Head of caudate nucleus (tissue), 42 donors: ENCODE measurements at regions not wholly inside any gene's neighbourhood (a gene's known extent, or its start where the extent isn't known, plus 50 kb on each side); places are given as distances from the start of the nearest gene placed in this dataset.
"Not testable (repeated sequence)": the region's sequence is repeated elsewhere in the genome, so short reads cannot be mapped to it uniquely, and the experiment has no call there.

ENCODE experiments used
- DNase-seq, 42 donors: peaks; one replicate each; pipeline versions ENCODE4 v3.0.0 to v3.0.0-alpha.2; 2020 to 2021; ENCODE audit warnings: mixed read lengths in 7 of 42
- intact Hi-C: fragments of 100-400 bp; cut with DNase I; formaldehyde crosslinking; loops from one replicate; pipeline ENCODE4 v1.15.0; 2022

DNA sequence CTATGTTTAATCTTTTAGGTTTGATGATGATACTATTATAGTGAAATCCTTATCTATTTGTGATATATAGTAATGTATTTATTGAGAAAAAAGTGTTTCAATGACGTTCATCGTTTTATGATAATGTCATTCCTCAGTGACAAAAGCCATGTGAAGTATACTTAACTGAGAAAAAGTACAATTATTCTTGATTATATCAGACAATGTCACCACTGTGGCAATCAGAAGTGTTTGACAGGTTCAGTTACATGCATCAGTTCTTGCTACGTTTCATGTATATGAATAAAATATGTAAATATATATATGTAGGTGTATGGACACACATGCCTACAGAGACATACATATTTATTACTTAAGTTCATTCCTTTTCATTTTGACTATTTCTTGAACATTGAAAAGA, 341.5 kb upstream of the CDH10 start:
- no peak for DNase-seq
- intact Hi-C loops: no loop called here

DNA sequence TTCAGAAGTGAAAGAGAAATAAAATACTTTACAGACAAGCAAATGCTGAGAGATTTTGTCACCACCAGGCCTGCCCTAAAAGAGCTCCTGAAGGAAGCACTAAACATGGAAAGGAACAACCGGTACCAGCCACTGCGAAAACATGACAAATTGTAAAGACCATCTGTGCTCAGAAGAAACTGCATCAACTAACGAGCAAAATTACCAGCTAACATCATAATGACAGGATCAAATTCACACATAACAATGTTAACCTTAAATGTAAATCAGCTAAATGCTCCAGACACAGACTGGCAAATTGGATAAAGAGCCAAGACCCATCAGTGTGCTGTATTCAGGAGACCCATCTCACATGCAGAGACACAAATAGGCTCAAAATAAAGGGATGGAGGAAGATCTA, 333.8 kb upstream of the CDH10 start:
- DNase-seq, intact Hi-C loops: not testable (repeated sequence)

DNA sequence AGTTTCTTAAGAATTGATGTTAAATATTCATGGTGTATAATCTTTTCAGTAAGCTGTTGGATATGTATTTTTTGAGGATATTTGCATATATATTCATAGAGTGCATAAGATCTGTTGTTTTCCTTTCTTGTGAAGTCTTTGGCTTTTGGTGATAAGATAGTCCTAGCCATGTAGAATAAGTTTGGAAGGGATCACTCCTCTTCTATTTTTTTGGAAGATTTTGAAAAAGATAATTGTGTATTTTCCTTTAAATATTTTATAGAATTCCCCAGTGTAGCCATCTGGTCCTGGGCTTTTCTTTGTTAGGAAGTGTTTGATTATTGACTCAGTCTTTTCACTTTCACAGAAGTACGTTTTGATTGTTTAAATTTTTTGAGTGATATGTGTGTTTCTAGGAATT, 318.8 kb upstream of the CDH10 start:
- intact Hi-C loops: no loop called here
- no peak for DNase-seq

DNA sequence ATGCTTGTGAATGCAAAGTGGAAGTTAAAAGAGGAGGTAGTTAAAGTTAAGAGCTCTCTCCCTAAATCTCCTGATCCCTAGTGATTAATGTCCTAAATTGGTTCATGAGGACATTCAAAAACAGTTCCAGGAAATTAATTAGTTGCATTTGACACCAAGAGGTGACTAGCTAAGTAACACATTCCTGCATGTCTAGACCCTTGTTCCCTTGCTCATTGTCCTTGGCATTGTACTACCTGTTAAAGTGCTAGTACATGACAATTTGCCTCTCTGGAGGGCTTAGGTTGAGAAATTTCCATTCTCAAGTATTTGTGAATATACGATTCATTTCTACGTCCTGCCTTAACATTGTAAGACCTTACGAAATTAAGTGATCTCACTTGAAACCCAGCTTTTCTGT, 278.6 kb upstream of the CDH10 start:
- intact Hi-C loops: no loop called here
- no peak for DNase-seq

DNA sequence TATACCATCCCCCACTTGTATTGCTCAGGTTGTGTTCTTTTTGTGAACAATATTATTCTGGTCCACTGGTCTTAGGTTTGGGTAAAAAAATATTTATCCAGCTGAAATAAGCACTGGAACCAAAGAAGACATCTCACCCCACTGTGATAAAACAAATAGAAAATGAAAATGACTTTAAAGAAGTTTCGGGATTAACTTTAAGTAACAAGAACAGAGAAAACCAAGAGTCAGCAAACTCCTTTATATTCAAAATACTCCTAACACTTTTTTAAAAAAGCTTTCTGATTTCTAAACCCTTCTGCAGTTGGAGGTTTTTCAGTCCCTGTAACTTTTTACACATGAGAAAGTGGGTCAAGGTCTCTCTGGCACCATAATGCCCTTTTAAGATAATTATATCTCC, 273.9 kb upstream of the CDH10 start:
- DNase-seq: no peak
- intact Hi-C loops: no loop called here

DNA sequence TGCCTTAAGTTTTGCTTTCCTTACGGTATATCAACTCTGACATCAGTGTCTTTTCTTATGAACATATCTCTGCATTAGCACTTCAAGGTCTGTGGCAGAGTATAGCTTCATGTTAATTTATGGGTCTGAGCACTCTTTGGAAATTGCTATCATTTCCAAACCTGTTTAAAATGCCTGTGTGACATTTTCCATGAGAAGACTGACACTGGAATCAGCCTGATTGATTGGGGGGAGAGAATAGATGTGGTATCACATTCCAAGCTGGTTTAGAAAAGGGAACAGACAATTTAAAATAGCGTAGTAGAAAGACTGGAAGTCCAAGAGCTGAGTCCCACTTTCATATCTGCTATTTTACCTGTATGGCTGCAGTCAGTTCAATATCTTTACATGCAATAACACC, 272.1 kb upstream of the CDH10 start:
- DNase-seq: no peak
- intact Hi-C loops: no loop called here

DNA sequence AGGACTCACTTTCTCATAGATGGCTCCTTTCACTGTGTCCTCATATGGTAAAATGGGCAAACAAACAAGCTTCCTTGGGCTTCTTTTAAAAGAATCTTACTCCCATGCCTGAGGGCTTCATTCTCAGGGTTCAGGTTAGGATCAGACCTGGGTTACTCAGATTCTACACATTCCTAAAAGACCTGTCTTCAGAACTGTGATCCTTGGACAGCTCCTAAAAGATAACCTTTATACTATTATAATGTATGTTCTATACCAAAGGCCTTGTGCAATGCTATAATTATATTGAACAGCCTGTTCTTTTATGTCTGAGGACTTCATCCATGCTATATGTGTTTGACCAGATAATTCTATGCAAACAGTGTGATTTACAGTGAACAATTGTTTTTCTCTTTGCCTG, 264.4 kb upstream of the CDH10 start:
- DNase-seq: no peak
- intact Hi-C loops: no loop called here

DNA sequence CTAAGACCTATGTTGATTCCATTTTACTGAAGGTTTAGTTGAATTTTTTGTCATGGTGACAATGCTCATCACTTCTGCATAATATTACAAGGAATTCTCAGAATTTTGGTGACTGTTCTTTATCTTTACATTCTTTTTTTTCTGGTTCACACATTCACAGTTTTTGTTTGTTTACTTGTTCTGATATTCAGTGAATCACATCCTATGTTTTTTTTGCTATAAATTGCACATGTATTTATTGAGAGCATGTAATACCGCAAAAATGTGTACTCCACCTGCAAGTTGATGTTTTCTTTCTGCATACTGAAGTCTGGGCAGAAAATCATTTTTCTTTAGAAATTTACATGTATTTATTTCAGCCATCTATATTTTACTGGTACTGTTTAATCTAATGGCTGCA, 261.9 kb upstream of the CDH10 start:
- no peak for DNase-seq
- intact Hi-C loops: no loop called here

DNA sequence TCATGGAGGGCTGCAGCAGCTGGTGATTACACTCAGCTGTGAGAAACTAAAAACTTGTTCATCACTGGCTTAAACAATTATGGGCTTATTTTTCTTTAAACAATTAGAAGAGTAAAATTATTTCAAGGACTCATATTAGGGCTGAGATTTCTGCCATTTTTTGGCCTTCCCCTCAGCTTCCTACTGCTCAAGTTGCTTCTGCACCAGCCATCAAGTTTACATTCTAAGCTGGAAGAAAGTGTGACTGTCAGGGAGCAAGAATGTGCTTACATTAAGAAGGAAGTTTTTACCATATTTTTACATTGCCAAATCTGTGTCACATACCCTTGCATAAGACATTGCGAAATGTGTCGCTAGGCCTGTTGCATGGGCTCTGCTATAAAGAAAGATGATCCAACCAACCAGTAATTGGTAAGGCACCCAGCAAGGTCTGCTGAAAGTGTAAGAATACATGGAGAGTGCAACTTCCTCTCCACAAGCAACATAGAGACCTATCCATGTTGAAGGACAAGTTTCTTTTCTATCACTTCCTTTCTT, 260.3 kb upstream of the CDH10 start:
- DNase-seq: no peak
- intact Hi-C loops: no loop called here

DNA sequence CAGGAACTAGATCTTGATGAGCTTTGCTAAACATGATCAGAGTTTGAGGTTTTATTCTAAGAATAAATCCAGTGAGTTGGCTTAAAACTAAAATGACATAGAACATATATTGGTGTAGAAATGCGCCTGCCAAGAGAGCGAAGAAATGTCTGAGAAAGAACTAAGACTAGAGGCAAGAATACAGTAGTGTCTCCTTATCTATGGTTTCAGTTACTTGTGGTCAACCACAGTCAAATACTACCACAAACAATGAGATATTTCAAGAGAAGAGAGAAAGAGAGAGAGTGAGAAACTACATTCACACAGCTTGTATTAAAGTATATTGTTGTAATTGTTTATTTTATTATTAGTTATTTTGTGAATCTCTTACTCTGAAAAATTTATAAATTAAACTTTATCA, 254.4 kb upstream of the CDH10 start:
- no peak for DNase-seq
- intact Hi-C loops: no loop called here

DNA sequence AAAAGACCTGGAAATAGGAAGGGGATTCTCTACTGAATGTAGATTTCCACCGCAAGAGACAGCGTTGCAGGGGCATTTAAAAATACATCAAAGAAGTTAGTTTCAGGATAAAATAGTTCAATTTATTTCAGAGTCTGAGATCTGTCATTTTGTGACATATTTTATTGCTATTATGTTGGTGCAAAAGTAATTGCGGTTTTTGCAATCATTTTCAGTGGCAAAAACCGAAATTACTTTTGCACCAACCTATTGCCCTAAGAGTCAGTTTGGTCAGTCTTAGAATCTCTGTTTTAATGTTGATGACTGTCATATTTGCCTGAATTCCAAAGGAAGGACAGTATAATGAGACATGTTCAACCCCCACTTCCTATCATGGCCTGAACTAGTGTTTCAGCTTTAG, 219.5 kb upstream of the CDH10 start:
- no peak for DNase-seq
- intact Hi-C loops: no loop called here

DNA sequence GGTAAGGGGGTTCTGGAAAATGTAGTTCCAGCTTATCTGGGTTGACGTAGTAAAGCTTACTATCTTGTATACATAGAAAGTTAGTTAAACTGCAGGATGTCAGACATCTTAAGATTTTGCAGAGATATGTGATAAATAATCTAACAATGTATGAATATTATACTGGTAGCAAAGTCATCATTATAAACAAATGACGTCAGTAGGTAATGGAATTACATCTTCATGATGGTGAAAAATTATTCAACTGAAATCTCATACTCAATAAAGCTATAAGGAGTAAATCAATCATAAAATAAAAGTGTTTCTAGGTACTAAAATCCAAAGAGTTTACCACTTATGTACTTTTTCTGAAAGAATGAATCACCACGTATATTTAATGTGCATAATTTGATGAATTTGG, 217.3 kb upstream of the CDH10 start:
- intact Hi-C loops: no loop called here
- DNase-seq: no peak

DNA sequence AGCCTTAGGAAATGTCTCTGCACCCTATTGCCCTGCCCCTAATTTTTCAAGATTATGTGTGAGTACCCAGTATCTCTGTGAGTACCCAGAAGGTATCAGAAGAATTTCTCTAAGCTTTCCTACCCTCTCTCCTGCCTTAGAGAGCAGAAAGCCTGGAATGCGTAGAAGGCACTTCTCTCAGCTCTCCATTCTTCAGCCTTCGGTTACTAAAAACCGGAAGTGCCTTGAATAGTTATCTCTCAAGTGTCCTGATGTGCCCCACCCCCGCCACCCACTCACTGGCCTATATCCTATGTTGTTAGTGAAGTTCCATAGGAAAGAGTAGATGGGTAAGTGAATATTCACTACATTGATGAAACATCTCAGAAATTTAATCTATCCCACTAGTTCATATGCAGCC, 210.7 kb upstream of the CDH10 start:
- DNase-seq: no peak
- intact Hi-C loops: no loop called here

DNA sequence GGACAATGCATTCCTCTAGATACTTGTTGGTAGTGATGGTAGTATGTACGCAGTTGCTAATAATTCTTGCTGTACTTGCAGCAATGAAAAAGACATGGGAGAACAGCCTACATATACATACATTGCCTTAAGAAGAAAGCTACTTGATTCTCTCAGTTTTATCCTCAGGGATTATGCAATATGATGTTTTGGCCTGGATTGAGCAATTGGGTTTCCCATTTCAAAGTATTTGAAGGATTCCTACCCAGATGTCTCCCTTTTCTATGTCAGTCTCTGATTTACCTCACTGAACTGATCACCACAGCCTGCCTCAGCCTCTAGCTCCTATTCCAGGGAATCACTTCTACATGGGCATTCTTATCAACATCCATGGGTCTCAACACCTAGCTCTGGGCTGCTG, 210.1 kb upstream of the CDH10 start:
- intact Hi-C loops: no loop called here
- DNase-seq: no peak

DNA sequence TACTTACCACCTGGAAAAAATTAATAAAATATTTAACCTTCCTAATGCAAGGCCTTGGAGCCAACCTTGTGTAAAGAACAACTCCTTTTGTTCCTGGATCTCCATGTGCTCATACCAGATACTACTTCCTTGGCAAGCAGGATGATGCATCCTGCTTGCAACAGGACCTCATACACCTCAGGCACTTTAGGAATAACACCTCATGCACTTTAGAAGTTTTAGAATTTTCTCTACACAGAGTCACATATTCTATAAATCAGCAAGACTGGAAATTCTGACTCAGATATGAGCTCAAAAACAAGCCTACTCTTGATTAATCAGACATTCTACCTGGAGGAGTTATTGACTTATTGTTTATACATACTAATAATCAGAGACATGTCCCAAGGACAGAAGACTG, 209.6 kb upstream of the CDH10 start:
- DNase-seq: no peak
- intact Hi-C loops: no loop called here

DNA sequence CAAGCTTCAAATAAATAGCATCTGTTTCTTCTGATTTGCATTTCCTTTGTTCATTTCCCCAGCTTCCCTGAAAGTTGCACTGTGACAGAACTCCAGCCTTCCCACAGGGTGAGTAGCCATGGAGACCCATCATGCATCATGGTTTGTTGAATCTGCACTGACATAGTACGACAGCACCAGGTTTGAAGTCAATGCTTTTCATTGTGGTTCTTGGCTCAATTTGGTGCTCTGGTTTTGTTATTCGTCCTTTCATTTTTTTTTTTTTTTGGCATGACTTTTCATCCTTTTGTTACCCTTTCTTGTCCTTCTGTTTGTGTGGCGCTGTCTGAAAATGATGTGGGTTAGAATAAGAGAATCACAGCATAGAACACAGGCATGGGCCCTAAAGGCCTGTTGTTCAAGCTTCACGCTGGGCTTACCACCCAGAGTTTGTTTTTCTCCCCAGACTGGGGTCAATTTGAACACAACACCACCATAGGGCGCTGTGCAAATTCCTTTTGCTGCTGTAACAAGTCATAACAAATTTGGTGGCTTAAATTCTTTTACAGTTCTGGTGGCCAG, 206.2 kb upstream of the CDH10 start:
- DNase-seq: no peak
- intact Hi-C loops: no loop called here

DNA sequence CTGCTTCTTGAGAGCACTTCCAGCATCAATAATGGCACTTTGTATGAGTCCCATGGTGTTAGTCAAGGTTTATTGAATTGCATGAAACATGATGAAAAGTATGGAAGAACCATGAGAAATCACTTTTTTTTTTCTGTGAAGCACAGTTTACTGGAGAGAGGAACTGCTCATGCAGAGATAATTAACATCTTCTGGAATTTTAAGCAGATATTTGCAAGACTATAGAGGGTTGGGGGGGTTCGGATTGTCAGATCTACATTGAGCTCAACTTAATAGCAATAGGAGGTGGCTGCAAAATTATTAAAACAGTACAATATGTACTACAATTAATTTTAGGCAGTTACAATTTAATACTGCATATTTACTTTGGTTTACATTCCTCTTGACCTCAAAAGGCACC, 204.4 kb upstream of the CDH10 start:
- intact Hi-C loops: no loop called here
- DNase-seq: no peak

DNA sequence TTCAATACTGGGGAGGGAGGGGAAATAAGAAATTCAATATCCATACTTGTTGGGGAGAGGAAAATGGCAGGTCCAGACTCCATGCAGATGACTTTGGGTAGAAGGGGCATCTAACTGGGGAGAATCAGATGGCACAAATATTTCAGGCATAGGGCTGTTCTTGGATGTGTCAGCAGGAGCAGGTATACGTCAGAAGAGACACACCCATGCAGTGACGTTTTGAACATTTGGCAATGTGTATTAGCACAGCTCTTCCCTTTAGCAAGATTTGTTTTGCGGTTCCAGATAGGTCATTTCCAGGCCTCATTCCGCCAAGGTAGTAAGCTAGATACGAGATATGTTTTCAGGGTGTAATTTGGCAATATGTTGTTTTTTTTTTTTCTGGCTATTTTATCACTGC, 187.2 kb upstream of the CDH10 start:
- no peak for DNase-seq
- intact Hi-C loops: no loop called here

DNA sequence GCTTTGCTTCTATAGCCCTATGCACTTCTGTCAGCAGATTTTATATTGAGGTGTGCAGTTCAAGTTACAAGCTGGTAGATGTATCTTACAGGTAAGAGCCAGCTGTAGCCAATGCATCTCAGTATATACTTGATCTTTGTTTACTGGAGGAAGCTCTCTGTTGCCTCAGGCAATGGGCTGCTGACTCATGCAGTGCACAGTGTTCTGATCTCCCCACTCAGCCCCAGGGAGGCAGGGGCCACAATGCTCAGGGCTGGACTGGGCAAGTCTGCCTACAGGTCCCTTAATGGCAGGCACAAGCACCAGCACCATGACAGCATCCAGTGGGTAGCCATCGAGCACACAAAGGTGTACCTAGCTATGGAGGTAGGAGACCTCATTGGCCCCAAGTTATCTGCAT, 178.8 kb upstream of the CDH10 start:
- intact Hi-C loops: no loop called here

DNA sequence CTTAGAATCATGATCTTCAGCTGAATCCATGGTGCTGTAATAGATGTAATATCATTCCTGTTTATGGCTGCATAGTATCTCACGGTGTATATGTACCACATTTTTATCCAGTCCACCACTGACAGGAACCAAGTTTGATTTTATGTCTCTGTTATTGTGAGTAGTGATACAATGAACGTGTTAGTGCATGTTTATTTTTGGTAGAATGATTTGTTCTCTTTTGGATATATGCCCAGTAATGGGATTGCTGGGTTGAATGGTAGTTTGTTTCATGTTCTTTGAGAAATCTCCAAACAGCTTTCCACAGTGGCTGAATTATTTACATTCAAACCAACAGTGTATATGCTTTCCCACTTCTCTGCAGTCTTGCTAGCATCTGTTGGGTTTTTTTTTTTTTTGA, 175.1 kb upstream of the CDH10 start:
- intact Hi-C loops: no loop called here
- DNase-seq: no peak

More for the DNA sequence above, 178.8 kb upstream of the CDH10 start:
- DNase-seq: no peak

DNA sequence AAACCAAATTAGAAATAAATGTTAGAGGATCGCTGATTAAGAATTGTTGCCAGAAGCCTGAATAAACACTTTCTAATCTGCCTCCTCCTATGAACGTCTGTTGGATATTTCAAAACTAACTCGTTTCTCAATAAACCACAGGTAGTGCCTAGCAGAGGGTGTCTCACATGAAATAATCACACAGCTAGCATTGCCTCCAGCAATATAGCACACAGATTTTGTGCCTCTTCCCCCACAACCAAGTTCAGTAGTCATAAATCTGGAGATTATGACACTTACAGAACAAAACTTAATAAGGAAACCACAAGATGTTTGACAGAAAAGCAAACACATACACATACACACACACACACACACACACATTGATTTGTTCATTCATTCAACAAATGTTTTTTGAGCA, 173.2 kb upstream of the CDH10 start:
- intact Hi-C loops: no loop called here
- no peak for DNase-seq

DNA sequence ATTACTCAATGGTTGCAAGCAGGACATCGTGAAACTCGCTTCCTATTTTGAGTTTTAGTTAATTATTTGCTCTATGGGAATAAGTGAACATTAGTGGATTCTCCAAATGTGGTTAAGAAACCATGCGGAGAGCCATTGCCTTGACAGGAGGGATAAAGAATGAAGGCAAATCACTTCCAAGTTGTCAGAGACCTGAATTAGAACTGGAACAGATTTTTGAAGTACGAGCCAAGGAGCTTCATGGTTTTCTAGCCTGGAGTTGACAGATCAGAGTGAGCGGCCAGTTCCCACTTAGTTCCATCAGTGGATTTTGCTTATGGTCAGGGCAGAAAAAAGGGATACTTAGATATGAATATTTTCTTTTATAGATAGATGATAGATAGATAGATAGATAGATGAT, 171.4 kb upstream of the CDH10 start:
- DNase-seq: peak in 1 of 42 donors; percentile 1
- intact Hi-C loops: no loop called here
